H1 (cell line): ENCODE measurements at regions not wholly inside any gene's neighbourhood (a gene's known extent, or its start where the extent isn't known, plus 50 kb on each side); places are given as distances from the start of the nearest gene placed in this dataset.

ENCODE experiments used
- GTF2F1 ChIP-seq: IDR thresholded peaks from 2 replicates; pipeline ENCODE4 v1.6.1; 2012; ENCODE audit warnings: low read depth, low read length, improper control_type of control experiment, borderline replicate concordance
- POLR2AphosphoS5 ChIP-seq: IDR thresholded peaks from 2 replicates; pipeline ENCODE4 v1.6.1; 2011; ENCODE audit warnings: low read depth, low read length
- RAD21 ChIP-seq, 2 experiments: IDR thresholded peaks in 1 of 2; conservative IDR thresholded peaks in 1 of 2; 2 replicates each; pipeline ENCODE4 v1.6.1; 2011; ENCODE audit warnings: low read depth in 2 of 2, low read length in 2 of 2, improper control_type of control experiment in 1 of 2, inconsistent platforms in 1 of 2, mild to moderate bottlenecking in 1 of 2, moderate library complexity in 1 of 2
- RFX5 ChIP-seq: IDR thresholded peaks from 2 replicates; pipeline ENCODE4 v1.6.1; 2011; ENCODE audit warnings: low read depth, low read length, improper control_type of control experiment, borderline replicate concordance
- SUZ12 ChIP-seq: fragments of 200-600 bp; sonication (generic); IDR thresholded peaks from 2 replicates; pipeline ENCODE4 v1.6.1; 2012; ENCODE audit warnings: mild to moderate bottlenecking, inconsistent platforms, low read length, moderate library complexity, mixed read lengths
- TF ChIP-seq, protein P1 (sequence below): fragments of 300-600 bp; sonication (generic); IDR thresholded peaks from 2 replicates; pipeline ENCODE4 v1.7.1; 2012; ENCODE audit warnings: low read length, moderate library complexity, mild to moderate bottlenecking, inconsistent platforms; ENCODE audit not compliant: insufficient replicate concordance
- TF ChIP-seq, protein P2 (sequence below), 3 experiments: IDR thresholded peaks; 1 replicate in 2 of 3; 2 replicates in 1 of 3; pipeline versions ENCODE4 v1.5.1 to v1.6.1; 2011; ENCODE audit warnings: low read length in 3 of 3, mild to moderate bottlenecking in 3 of 3, inconsistent platforms in 2 of 3, low read depth in 1 of 3, moderate library complexity in 1 of 3; ENCODE audit not compliant: insufficient read depth in 1 of 3; ENCODE audit errors: control extremely low read depth in 1 of 3

DNA sequence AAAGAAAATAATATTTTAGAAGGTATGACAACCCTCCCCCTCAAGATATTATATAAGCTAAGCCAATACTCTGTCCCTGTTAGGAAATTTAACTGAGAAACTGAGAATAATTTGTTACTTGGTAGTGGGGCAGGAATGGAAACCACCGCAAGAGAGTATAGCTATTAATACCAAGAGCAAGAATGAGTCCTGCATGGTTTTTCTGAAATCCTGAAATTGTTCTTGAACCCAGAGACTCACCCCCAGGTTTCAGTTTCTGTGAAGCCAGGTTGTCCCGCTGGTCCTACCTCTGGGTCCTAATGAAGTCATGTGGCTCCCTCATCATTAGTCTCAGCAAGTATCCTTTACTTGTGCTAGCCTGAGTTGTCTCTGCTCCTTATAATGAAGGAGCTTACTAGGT, 671.0 kb upstream of the ACVR2A start (continued):
- TF ChIP-seq, protein P1, sequence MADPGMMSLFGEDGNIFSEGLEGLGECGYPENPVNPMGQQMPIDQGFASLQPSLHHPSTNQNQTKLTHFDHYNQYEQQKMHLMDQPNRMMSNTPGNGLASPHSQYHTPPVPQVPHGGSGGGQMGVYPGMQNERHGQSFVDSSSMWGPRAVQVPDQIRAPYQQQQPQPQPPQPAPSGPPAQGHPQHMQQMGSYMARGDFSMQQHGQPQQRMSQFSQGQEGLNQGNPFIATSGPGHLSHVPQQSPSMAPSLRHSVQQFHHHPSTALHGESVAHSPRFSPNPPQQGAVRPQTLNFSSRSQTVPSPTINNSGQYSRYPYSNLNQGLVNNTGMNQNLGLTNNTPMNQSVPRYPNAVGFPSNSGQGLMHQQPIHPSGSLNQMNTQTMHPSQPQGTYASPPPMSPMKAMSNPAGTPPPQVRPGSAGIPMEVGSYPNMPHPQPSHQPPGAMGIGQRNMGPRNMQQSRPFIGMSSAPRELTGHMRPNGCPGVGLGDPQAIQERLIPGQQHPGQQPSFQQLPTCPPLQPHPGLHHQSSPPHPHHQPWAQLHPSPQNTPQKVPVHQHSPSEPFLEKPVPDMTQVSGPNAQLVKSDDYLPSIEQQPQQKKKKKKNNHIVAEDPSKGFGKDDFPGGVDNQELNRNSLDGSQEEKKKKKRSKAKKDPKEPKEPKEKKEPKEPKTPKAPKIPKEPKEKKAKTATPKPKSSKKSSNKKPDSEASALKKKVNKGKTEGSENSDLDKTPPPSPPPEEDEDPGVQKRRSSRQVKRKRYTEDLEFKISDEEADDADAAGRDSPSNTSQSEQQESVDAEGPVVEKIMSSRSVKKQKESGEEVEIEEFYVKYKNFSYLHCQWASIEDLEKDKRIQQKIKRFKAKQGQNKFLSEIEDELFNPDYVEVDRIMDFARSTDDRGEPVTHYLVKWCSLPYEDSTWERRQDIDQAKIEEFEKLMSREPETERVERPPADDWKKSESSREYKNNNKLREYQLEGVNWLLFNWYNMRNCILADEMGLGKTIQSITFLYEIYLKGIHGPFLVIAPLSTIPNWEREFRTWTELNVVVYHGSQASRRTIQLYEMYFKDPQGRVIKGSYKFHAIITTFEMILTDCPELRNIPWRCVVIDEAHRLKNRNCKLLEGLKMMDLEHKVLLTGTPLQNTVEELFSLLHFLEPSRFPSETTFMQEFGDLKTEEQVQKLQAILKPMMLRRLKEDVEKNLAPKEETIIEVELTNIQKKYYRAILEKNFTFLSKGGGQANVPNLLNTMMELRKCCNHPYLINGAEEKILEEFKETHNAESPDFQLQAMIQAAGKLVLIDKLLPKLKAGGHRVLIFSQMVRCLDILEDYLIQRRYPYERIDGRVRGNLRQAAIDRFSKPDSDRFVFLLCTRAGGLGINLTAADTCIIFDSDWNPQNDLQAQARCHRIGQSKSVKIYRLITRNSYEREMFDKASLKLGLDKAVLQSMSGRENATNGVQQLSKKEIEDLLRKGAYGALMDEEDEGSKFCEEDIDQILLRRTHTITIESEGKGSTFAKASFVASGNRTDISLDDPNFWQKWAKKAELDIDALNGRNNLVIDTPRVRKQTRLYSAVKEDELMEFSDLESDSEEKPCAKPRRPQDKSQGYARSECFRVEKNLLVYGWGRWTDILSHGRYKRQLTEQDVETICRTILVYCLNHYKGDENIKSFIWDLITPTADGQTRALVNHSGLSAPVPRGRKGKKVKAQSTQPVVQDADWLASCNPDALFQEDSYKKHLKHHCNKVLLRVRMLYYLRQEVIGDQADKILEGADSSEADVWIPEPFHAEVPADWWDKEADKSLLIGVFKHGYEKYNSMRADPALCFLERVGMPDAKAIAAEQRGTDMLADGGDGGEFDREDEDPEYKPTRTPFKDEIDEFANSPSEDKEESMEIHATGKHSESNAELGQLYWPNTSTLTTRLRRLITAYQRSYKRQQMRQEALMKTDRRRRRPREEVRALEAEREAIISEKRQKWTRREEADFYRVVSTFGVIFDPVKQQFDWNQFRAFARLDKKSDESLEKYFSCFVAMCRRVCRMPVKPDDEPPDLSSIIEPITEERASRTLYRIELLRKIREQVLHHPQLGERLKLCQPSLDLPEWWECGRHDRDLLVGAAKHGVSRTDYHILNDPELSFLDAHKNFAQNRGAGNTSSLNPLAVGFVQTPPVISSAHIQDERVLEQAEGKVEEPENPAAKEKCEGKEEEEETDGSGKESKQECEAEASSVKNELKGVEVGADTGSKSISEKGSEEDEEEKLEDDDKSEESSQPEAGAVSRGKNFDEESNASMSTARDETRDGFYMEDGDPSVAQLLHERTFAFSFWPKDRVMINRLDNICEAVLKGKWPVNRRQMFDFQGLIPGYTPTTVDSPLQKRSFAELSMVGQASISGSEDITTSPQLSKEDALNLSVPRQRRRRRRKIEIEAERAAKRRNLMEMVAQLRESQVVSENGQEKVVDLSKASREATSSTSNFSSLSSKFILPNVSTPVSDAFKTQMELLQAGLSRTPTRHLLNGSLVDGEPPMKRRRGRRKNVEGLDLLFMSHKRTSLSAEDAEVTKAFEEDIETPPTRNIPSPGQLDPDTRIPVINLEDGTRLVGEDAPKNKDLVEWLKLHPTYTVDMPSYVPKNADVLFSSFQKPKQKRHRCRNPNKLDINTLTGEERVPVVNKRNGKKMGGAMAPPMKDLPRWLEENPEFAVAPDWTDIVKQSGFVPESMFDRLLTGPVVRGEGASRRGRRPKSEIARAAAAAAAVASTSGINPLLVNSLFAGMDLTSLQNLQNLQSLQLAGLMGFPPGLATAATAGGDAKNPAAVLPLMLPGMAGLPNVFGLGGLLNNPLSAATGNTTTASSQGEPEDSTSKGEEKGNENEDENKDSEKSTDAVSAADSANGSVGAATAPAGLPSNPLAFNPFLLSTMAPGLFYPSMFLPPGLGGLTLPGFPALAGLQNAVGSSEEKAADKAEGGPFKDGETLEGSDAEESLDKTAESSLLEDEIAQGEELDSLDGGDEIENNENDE, result no peak
- TF ChIP-seq POLR2AphosphoS5 (no peak), SUZ12 (no peak), RAD21 (IDR thresholded peaks at IDR 0.05 in 1 of 2, conservative IDR thresholded peaks at IDR 0.05 in 1 of 2; ENCODE audit: low read depth in 2 of 2, low read length in 2 of 2) (no peak), RFX5 (no peak), GTF2F1 (no peak)
- TF ChIP-seq, protein P2, sequence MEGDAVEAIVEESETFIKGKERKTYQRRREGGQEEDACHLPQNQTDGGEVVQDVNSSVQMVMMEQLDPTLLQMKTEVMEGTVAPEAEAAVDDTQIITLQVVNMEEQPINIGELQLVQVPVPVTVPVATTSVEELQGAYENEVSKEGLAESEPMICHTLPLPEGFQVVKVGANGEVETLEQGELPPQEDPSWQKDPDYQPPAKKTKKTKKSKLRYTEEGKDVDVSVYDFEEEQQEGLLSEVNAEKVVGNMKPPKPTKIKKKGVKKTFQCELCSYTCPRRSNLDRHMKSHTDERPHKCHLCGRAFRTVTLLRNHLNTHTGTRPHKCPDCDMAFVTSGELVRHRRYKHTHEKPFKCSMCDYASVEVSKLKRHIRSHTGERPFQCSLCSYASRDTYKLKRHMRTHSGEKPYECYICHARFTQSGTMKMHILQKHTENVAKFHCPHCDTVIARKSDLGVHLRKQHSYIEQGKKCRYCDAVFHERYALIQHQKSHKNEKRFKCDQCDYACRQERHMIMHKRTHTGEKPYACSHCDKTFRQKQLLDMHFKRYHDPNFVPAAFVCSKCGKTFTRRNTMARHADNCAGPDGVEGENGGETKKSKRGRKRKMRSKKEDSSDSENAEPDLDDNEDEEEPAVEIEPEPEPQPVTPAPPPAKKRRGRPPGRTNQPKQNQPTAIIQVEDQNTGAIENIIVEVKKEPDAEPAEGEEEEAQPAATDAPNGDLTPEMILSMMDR (IDR thresholded peaks at IDR 0.05; ENCODE audit: control extremely low read depth in 1 of 3, insufficient read depth in 1 of 3, low read depth in 1 of 3, low read length in 3 of 3), result no peak
- TF ChIP-seq, all 59 proteins: peak for 0
